ENCODE measurements at regions not wholly inside any gene's neighbourhood (a gene's known extent, or its start where the extent isn't known, plus 50 kb on each side); places are given as distances from the start of the nearest gene placed in this dataset.

GRCh38 chr13:71028884-71029283, 838.1 kb downstream of the DACH1 start:
- TF ChIP-seq, protein P1, sequence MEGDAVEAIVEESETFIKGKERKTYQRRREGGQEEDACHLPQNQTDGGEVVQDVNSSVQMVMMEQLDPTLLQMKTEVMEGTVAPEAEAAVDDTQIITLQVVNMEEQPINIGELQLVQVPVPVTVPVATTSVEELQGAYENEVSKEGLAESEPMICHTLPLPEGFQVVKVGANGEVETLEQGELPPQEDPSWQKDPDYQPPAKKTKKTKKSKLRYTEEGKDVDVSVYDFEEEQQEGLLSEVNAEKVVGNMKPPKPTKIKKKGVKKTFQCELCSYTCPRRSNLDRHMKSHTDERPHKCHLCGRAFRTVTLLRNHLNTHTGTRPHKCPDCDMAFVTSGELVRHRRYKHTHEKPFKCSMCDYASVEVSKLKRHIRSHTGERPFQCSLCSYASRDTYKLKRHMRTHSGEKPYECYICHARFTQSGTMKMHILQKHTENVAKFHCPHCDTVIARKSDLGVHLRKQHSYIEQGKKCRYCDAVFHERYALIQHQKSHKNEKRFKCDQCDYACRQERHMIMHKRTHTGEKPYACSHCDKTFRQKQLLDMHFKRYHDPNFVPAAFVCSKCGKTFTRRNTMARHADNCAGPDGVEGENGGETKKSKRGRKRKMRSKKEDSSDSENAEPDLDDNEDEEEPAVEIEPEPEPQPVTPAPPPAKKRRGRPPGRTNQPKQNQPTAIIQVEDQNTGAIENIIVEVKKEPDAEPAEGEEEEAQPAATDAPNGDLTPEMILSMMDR (IDR thresholded peaks at IDR 0.05; ENCODE audit: low read depth, low read length, missing control alignments) = no peak
- in situ Hi-C loops (cut with HindIII; ENCODE audit: low sequenced_read_pairs) = no loop called here
- no peak overlapping the region for H3K4me3 ChIP-seq (ENCODE audit: low read depth, low read length)
- DNase-seq (ENCODE audit: low read depth) = no peak

DNA sequence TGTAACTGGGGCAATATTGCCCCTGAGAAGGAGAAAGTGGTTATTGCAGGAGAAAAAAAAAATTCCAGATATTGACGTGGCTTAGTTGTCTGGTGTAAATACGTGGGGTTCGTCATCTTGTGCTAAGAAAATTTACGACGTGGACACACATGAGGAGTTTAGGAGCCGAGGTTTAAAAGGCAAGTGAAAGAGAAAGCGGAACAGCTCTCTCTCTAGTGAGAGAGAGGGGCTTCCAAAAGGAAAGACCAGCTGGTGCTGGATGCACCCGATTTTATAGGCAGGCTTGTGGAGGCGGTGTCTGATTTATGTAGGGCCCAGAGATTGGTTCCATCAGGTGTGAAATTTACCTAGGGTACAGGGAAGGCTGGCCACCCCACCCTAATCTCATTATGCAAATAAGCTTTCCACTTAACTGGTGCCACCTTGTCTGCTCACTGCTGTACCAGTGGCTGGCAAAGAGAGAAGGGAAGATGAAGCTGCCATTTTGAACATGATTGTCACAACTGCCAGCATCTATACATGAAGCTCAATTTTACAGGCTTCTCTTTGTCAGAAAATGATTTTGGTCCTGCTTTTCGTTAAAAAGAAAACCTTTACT, 845.1 kb downstream of the DACH1 start:
- TF ChIP-seq, protein P1 (IDR thresholded peaks at IDR 0.05; ENCODE audit: low read depth, low read length, missing control alignments) = no peak
- DNase-seq (ENCODE audit: low read depth) = no peak
- in situ Hi-C loops (cut with HindIII; ENCODE audit: low sequenced_read_pairs) = no loop called here
- H3K4me3 ChIP-seq (ENCODE audit: low read depth, low read length) = no peak overlapping the region

DNA sequence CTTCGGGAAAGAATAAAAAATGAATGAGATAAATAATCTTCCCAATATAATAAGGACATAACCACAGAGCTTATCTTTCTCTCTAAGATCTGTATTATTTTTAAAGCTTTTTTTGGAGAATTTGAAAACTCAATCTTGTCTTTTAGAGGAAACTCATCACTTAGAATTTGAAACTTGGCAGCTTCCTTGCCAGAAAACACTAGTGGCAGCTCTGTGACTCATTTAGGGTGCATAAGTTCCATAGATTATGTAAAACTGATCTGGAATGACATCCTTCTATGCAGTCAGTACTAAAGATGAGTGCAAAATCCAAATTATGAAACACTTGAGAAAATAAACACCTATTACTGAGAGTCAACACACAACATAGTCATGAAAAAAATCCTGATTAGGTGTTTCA, 848.0 kb downstream of the DACH1 start:
- no peak for DNase-seq (ENCODE audit: low read depth)
- TF ChIP-seq, protein P1 (IDR thresholded peaks at IDR 0.05; ENCODE audit: low read depth, low read length, missing control alignments) = no peak
- in situ Hi-C loops (cut with HindIII; ENCODE audit: low sequenced_read_pairs) = no loop called here
- H3K4me3 ChIP-seq (ENCODE audit: low read depth, low read length) = no peak overlapping the region

DNA sequence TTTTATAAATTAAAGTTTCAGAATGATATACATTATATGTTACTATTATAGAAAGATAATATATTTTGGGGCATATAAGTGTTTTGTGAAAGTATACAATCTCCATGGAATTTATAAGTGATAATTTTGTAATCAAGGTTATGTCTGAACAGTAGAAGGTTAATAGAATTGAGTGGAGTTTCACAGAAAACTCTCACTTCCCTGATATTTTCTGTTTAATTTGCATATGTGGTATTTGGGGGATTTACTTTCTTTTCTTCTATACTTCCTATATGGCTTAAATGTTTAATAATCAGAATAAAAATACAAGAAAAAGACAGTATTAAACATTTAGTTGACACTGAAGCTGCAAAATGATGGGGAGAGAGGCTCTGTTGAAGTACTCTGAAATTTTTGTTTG, 848.5 kb downstream of the DACH1 start:
- no peak for DNase-seq (ENCODE audit: low read depth)

GRCh38 chr13:71017607-71018006, 849.4 kb downstream of the DACH1 start:
- TF ChIP-seq, protein P1 (IDR thresholded peaks at IDR 0.05; ENCODE audit: low read depth, low read length, missing control alignments) = no peak
- no peak overlapping the region for H3K4me3 ChIP-seq (ENCODE audit: low read depth, low read length)
- in situ Hi-C loops (cut with HindIII; ENCODE audit: low sequenced_read_pairs) = no loop called here
- no peak for DNase-seq (ENCODE audit: low read depth)

More for the DNA sequence above, 848.5 kb downstream of the DACH1 start:
- in situ Hi-C loops (cut with HindIII; ENCODE audit: low sequenced_read_pairs) = no loop called here
- no peak overlapping the region for H3K4me3 ChIP-seq (ENCODE audit: low read depth, low read length)
- TF ChIP-seq, protein P1 (IDR thresholded peaks at IDR 0.05; ENCODE audit: low read depth, low read length, missing control alignments) = no peak

- in situ Hi-C loops (cut with HindIII; ENCODE audit: low sequenced_read_pairs) = no loop called here
- no peak overlapping the region for H3K4me3 ChIP-seq (ENCODE audit: low read depth, low read length)
- TF ChIP-seq, protein P1 (IDR thresholded peaks at IDR 0.05; ENCODE audit: low read depth, low read length, missing control alignments) = no peak
- no peak for DNase-seq (ENCODE audit: low read depth)
Measured at GRCh38 chr13:71015516-71015915, 851.5 kb downstream of the DACH1 start.

Data from astrocyte of the cerebellum (primary cell).